ENCODE measurements at regions not wholly inside any gene's neighbourhood (a gene's known extent, or its start where the extent isn't known, plus 50 kb on each side); places are given as distances from the start of the nearest gene placed in this dataset.

DNA sequence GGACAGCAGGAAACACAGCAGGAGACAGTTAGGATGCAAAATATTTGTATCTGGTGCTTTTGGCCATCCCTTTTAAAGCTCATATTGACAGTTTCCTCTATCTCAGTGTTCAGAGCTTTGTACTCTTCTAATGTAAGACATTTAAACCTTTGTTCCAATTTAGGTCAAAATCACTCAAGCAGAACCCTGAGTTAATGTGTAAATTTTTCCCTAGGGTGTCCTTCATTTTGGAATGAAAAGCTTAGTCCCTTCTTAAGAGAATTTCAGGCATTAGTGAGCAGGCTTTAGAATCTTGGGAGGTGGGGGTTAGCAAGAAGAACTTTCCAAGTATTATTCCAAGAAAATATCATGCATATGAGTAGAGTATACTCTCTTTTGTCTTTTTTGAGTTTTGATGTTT is 188.7 kb downstream of the GBA3 start:
- Histone ChIP-seq H3K27ac (ENCODE audit: low read length) (no peak overlapping the region), H3K9ac (ENCODE audit: low read length) (no peak overlapping the region), H2AFZ (ENCODE audit: low read length) (no peak overlapping the region), H3K4me3 (ENCODE audit: low read length) (no peak overlapping the region), H3K79me2 (ENCODE audit: low read length) (no peaks in the 10 kb centered on the region), H3K36me3 (replicated peaks; ENCODE audit: insufficient read depth, low read length) (no peaks in the 10 kb centered on the region), H3K4me2 (ENCODE audit: low read depth, low read length) (no peak overlapping the region), H3K27me3 (replicated peaks; ENCODE audit: insufficient read depth, low read length) (no peaks in the 10 kb centered on the region), H3K4me1 (ENCODE audit: low read length) (peaks cover 2% of the 10 kb centered on the region; the same call in 1 of the 2 replicates), H3K9me2 (replicated peaks; ENCODE audit: insufficient read depth, low read length) (no peaks in the 10 kb centered on the region), H4K20me1 (ENCODE audit: insufficient read depth, low read length) (no peaks in the 10 kb centered on the region), H3K9me3 (replicated peaks; ENCODE audit: insufficient read depth, low read length) (no peaks in the 10 kb centered on the region), H3F3A (ENCODE audit: insufficient read depth, low read length) (no peaks in the 10 kb centered on the region)
- TF ChIP-seq, protein P1, sequence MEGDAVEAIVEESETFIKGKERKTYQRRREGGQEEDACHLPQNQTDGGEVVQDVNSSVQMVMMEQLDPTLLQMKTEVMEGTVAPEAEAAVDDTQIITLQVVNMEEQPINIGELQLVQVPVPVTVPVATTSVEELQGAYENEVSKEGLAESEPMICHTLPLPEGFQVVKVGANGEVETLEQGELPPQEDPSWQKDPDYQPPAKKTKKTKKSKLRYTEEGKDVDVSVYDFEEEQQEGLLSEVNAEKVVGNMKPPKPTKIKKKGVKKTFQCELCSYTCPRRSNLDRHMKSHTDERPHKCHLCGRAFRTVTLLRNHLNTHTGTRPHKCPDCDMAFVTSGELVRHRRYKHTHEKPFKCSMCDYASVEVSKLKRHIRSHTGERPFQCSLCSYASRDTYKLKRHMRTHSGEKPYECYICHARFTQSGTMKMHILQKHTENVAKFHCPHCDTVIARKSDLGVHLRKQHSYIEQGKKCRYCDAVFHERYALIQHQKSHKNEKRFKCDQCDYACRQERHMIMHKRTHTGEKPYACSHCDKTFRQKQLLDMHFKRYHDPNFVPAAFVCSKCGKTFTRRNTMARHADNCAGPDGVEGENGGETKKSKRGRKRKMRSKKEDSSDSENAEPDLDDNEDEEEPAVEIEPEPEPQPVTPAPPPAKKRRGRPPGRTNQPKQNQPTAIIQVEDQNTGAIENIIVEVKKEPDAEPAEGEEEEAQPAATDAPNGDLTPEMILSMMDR (IDR thresholded peaks at IDR 0.05; ENCODE audit: low read length), result no peak
- TF ChIP-seq EZH2phosphoT487 (IDR thresholded peaks at IDR 0.05; ENCODE audit: low read length) (no peak), EZH2 (optimal IDR thresholded peaks at IDR 0.05; ENCODE audit: low read depth, low read length) (no peak)
- no peak for DNase-seq

GRCh38 chr4:22877486-22878052 is 184.8 kb downstream of the GBA3 start:
- Histone ChIP-seq H3K4me3 (ENCODE audit: low read length) (no peak overlapping the region), H4K20me1 (ENCODE audit: insufficient read depth, low read length) (no peaks in the 10 kb centered on the region), H3K4me1 (ENCODE audit: low read length) (peaks cover 23% of the 10 kb centered on the region), H3K27me3 (replicated peaks; ENCODE audit: insufficient read depth, low read length) (no peaks in the 10 kb centered on the region), H2AFZ (ENCODE audit: low read length) (no peak overlapping the region), H3K36me3 (replicated peaks; ENCODE audit: insufficient read depth, low read length) (no peaks in the 10 kb centered on the region), H3K9ac (ENCODE audit: low read length) (no peak overlapping the region), H3K4me2 (ENCODE audit: low read depth, low read length) (no peak overlapping the region), H3F3A (ENCODE audit: insufficient read depth, low read length) (no peaks in the 10 kb centered on the region), H3K27ac (ENCODE audit: low read length) (no peak overlapping the region), H3K9me2 (replicated peaks; ENCODE audit: insufficient read depth, low read length) (no peaks in the 10 kb centered on the region), H3K79me2 (ENCODE audit: low read length) (no peaks in the 10 kb centered on the region), H3K9me3 (replicated peaks; ENCODE audit: insufficient read depth, low read length) (no peaks in the 10 kb centered on the region)
- no peak for TF ChIP-seq EZH2phosphoT487 (IDR thresholded peaks at IDR 0.05; ENCODE audit: low read length)
- TF ChIP-seq EZH2 (optimal IDR thresholded peaks at IDR 0.05; ENCODE audit: low read depth, low read length), result no peak
- TF ChIP-seq, protein P1 (IDR thresholded peaks at IDR 0.05; ENCODE audit: low read length), result no peak
- DNase-seq, result no peak

DNA sequence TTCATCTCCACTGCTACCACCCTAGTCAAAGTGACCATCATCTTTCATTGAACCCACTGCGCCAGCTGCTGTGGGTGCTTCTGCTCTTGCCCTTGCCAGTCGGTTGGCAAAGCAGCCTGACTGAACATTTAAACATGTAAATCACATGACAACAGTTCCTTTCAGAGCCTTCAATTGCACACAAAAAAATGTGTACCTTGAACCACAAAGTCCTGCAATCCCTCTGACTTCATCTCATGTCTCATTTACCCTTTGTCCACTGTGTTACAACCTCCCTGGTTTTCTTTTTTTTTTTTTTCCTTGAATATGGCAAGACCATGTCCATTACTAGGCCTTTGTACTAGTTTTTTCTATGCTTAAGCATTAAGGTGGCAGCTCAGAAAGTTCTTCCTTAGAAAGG is 183.5 kb downstream of the GBA3 start:
- Histone ChIP-seq H3K9ac (ENCODE audit: low read length) (no peak overlapping the region), H2AFZ (ENCODE audit: low read length) (no peak overlapping the region), H3K4me2 (ENCODE audit: low read depth, low read length) (peak overlapping the region; percentile 14; the same call in 1 of the 2 replicates), H3K36me3 (replicated peaks; ENCODE audit: insufficient read depth, low read length) (no peaks in the 10 kb centered on the region), H3K9me3 (replicated peaks; ENCODE audit: insufficient read depth, low read length) (no peaks in the 10 kb centered on the region), H3K4me3 (ENCODE audit: low read length) (no peak overlapping the region), H3F3A (ENCODE audit: insufficient read depth, low read length) (no peaks in the 10 kb centered on the region), H3K27ac (ENCODE audit: low read length) (peak overlapping the region; percentile 55; the same call in 1 of the 2 replicates), H3K79me2 (ENCODE audit: low read length) (no peaks in the 10 kb centered on the region), H4K20me1 (ENCODE audit: insufficient read depth, low read length) (no peaks in the 10 kb centered on the region), H3K9me2 (replicated peaks; ENCODE audit: insufficient read depth, low read length) (no peaks in the 10 kb centered on the region), H3K27me3 (replicated peaks; ENCODE audit: insufficient read depth, low read length) (no peaks in the 10 kb centered on the region), H3K4me1 (ENCODE audit: low read length) (peaks cover 23% of the 10 kb centered on the region)
- no peak for TF ChIP-seq EZH2phosphoT487 (IDR thresholded peaks at IDR 0.05; ENCODE audit: low read length)
- TF ChIP-seq EZH2 (optimal IDR thresholded peaks at IDR 0.05; ENCODE audit: low read depth, low read length), result no peak
- TF ChIP-seq, protein P1 (IDR thresholded peaks at IDR 0.05; ENCODE audit: low read length), result no peak
- DNase-seq, result no peak
